ENCODE measurements at regions not wholly inside any gene's neighbourhood (a gene's known extent, or its start where the extent isn't known, plus 50 kb on each side); places are given as distances from the start of the nearest gene placed in this dataset.
"Not testable (repeated sequence)": the region's sequence is repeated elsewhere in the genome, so short reads cannot be mapped to it uniquely, and the experiment has no call there.

- Histone ChIP-seq H3K36me3 (no peaks in the 10 kb centered on the region), H3K4me3 (no peak overlapping the region), H3K27ac (no peak overlapping the region), H3K27me3 (no peaks in the 10 kb centered on the region), H3K9me3 (peaks cover 0 to 5% (median 0%) of the 10 kb centered on the region in 11 donors), H3K4me1 (no peaks in the 10 kb centered on the region)
- no peak for DNase-seq
- 92 to 93% methylated on average over 2 of the region's 2 CpGs for WGBS, 2 donors
- no peak for ATAC-seq
- TF ChIP-seq CTCF (IDR thresholded peaks at IDR 0.05), result no peak
- intact Hi-C loops (cut with DNase I), result no loop called here
Observed at GRCh38 chr5:38789777-38790176, 56.0 kb upstream of the OSMR start.

- no peak overlapping the region for H3K4me3 ChIP-seq
- peaks cover 0 to 5% (median 0%) of the 10 kb centered on the region in 9 donors for H3K4me1 ChIP-seq
- no peak for TF ChIP-seq CTCF (IDR thresholded peaks at IDR 0.05)
- peaks cover 0 to 5% (median 0%) of the 10 kb centered on the region in 11 donors for H3K9me3 ChIP-seq
- no peak overlapping the region for H3K27ac ChIP-seq
- ATAC-seq (no peak), DNase-seq (no peak)
- H3K36me3 ChIP-seq, result no peaks in the 10 kb centered on the region
- 88 to 97% methylated on average over 1 of the region's 1 CpG for WGBS, 2 donors
- intact Hi-C loops (cut with DNase I), result no loop called here
- H3K27me3 ChIP-seq, result no peaks in the 10 kb centered on the region
Observed at GRCh38 chr5:38790268-38790667, 55.5 kb upstream of the OSMR start.

GRCh38 chr5:38790891-38791290 lies 54.9 kb upstream of the OSMR start:
- ATAC-seq, result no peak
- intact Hi-C loops (cut with DNase I), result no loop called here
- TF ChIP-seq CTCF (IDR thresholded peaks at IDR 0.05), result no peak
- Histone ChIP-seq H3K4me1 (peaks cover 0 to 11% (median 5%) of the 10 kb centered on the region in 9 donors), H3K4me3 (no peak overlapping the region), H3K9me3 (peaks cover 0 to 5% (median 0%) of the 10 kb centered on the region in 11 donors), H3K27me3 (no peaks in the 10 kb centered on the region), H3K27ac (no peak overlapping the region), H3K36me3 (no peaks in the 10 kb centered on the region)
- DNase-seq, result no peak
- 87 to 89% methylated on average over 2 of the region's 2 CpGs for WGBS, 2 donors

- intact Hi-C loops (cut with DNase I), result no loop called here
- WGBS, 2 donors, result 95 to 96% methylated on average over 3 of the region's 3 CpGs
- no peak overlapping the region for H3K4me3 ChIP-seq
- H3K4me1 ChIP-seq, result peaks cover 0 to 22% (median 15%) of the 10 kb centered on the region in 9 donors
- ATAC-seq (no peak), DNase-seq (no peak)
- H3K27me3 ChIP-seq, result no peaks in the 10 kb centered on the region
- no peaks in the 10 kb centered on the region for H3K9me3 ChIP-seq
- no peak for TF ChIP-seq CTCF (IDR thresholded peaks at IDR 0.05)
- no peaks in the 10 kb centered on the region for H3K36me3 ChIP-seq
- H3K27ac ChIP-seq, result no peak overlapping the region
Observed at GRCh38 chr5:38793099-38793498, 52.7 kb upstream of the OSMR start.

GRCh38 chr5:38794037-38794436 lies 51.8 kb upstream of the OSMR start:
- H3K4me1 ChIP-seq, result peaks cover 0 to 22% (median 15%) of the 10 kb centered on the region in 9 donors
- H3K4me3 ChIP-seq; H3K27ac ChIP-seq; intact Hi-C loops (cut with DNase I); ATAC-seq; H3K27me3 ChIP-seq; H3K9me3 ChIP-seq; H3K36me3 ChIP-seq; DNase-seq: not testable (repeated sequence)
- 90 to 92% methylated on average over 7 of the region's 7 CpGs for WGBS, 2 donors

Measured in heart right ventricle (tissue), 16 donors.